Breast epithelium (tissue), 4 donors: ENCODE measurements at regions not wholly inside any gene's neighbourhood (a gene's known extent, or its start where the extent isn't known, plus 50 kb on each side); places are given as distances from the start of the nearest gene placed in this dataset.

Experiments
- DNase-seq, 2 donors: peaks; one replicate each; pipeline ENCODE4 v3.0.0-alpha.2; 2019; ENCODE audit warnings: low spot score in 2 of 2
- H3K27ac ChIP-seq, 2 donors: fragments of 200-600 bp; sonication (generic) in 1 of 2; one replicate each; pipeline ENCODE4 v1.5.1; 2016 to 2019; ENCODE audit warnings: mild to moderate bottlenecking in 1 of 2
- H3K27me3 ChIP-seq, 2 donors: fragments of 200-600 bp; sonication (generic) in 1 of 2; one replicate each; pipeline versions ENCODE4 v1.5.1 to v1.6.0; 2017 to 2019; ENCODE audit warnings: control low read depth in 1 of 2, mild to moderate bottlenecking in 1 of 2
- H3K36me3 ChIP-seq: fragments of 200-600 bp; one replicate; pipeline ENCODE4 v1.5.1; 2019
- H3K4me1 ChIP-seq, 2 donors: fragments of 200-600 bp; sonication (generic); one replicate each; pipeline ENCODE4 v1.5.1; 2016 to 2019; ENCODE audit warnings: control low read depth in 1 of 2
- H3K4me3 ChIP-seq, 3 donors: fragments of 200-600 bp; sonication (generic); 1 replicate in 2 of 3; 2 replicates in 1 of 3; pipeline ENCODE4 v1.5.1; 2016 to 2019; ENCODE audit warnings: mild to moderate bottlenecking in 3 of 3, moderate library complexity in 2 of 3
- H3K9me3 ChIP-seq, 2 donors: fragments of 200-600 bp; sonication (generic) in 1 of 2; one replicate each; pipeline ENCODE4 v1.5.1; 2016 to 2019; ENCODE audit warnings: control low read depth in 1 of 2
- CTCF ChIP-seq, 3 donors: fragments of 450-650 bp; IDR thresholded peaks; one replicate each; pipeline ENCODE4 v1.5.1; 2016 to 2017; ENCODE audit warnings: antibody characterized with exemption in 3 of 3, mild to moderate bottlenecking in 3 of 3, moderate library complexity in 3 of 3
- POLR2A ChIP-seq: fragments of 450-650 bp; IDR thresholded peaks from one replicate; pipeline ENCODE4 v1.6.1; 2016; ENCODE audit warnings: antibody characterized with exemption, mild to moderate bottlenecking, moderate library complexity
- POLR2AphosphoS5 ChIP-seq, 3 donors: sonication (generic); formaldehyde crosslinking; IDR thresholded peaks; one replicate each; pipeline ENCODE4 v1.6.1; 2017; ENCODE audit warnings: antibody characterized with exemption in 3 of 3
- intact Hi-C: fragments of 100-400 bp; cut with DNase I; formaldehyde crosslinking; loops from one replicate; pipeline ENCODE4 v1.15.1; 2023; ENCODE audit warnings: low total_unique reads

GRCh38 chr12:84043355-84043754, 869.2 kb downstream of the SLC6A15 start:
- no peak overlapping the region for H3K4me3 ChIP-seq
- H3K9me3 ChIP-seq: peaks cover 0 to 8% of the 10 kb centered on the region in 2 donors
- H3K27ac ChIP-seq: no peak overlapping the region
- no peaks in the 10 kb centered on the region for H3K36me3 ChIP-seq
- no peak for DNase-seq
- H3K27me3 ChIP-seq: no peaks in the 10 kb centered on the region
- H3K4me1 ChIP-seq: no peaks in the 10 kb centered on the region
- intact Hi-C loops: no loop called here
- TF ChIP-seq CTCF (IDR thresholded peaks at IDR 0.05) (no peak), POLR2A (no peak), POLR2AphosphoS5 (IDR thresholded peaks at IDR 0.05) (no peak)

- Histone ChIP-seq H3K9me3 (peaks cover 0 to 8% of the 10 kb centered on the region in 2 donors), H3K27ac (no peak overlapping the region), H3K27me3 (no peaks in the 10 kb centered on the region), H3K4me1 (no peaks in the 10 kb centered on the region), H3K4me3 (no peak overlapping the region), H3K36me3 (no peaks in the 10 kb centered on the region)
- TF ChIP-seq POLR2A (no peak), CTCF (IDR thresholded peaks at IDR 0.05) (no peak), POLR2AphosphoS5 (IDR thresholded peaks at IDR 0.05) (no peak)
- intact Hi-C loops: no loop called here
- DNase-seq: no peak
Measured at GRCh38 chr12:84038242-84038641, 874.4 kb downstream of the SLC6A15 start.

- DNase-seq: no peak
- H3K4me1 ChIP-seq: no peaks in the 10 kb centered on the region
- no peaks in the 10 kb centered on the region for H3K27me3 ChIP-seq
- intact Hi-C loops: no loop called here
- H3K9me3 ChIP-seq: peaks cover 0 to 14% of the 10 kb centered on the region in 2 donors
- TF ChIP-seq POLR2A (no peak), CTCF (IDR thresholded peaks at IDR 0.05) (no peak), POLR2AphosphoS5 (IDR thresholded peaks at IDR 0.05) (no peak)
- no peak overlapping the region for H3K27ac ChIP-seq
- no peaks in the 10 kb centered on the region for H3K36me3 ChIP-seq
- no peak overlapping the region for H3K4me3 ChIP-seq
Measured at GRCh38 chr12:84036912-84037311, 875.7 kb downstream of the SLC6A15 start.

GRCh38 chr12:84035766-84036165, 876.8 kb downstream of the SLC6A15 start:
- TF ChIP-seq POLR2AphosphoS5 (IDR thresholded peaks at IDR 0.05) (no peak), CTCF (IDR thresholded peaks at IDR 0.05) (no peak), POLR2A (no peak)
- Histone ChIP-seq H3K27me3 (no peaks in the 10 kb centered on the region), H3K27ac (no peak overlapping the region), H3K4me1 (no peaks in the 10 kb centered on the region), H3K4me3 (no peak overlapping the region), H3K9me3 (peaks cover 0 to 7% of the 10 kb centered on the region in 2 donors), H3K36me3 (no peaks in the 10 kb centered on the region)
- no peak for DNase-seq
- intact Hi-C loops: no loop called here

- Histone ChIP-seq H3K4me1 (no peaks in the 10 kb centered on the region), H3K27me3 (no peaks in the 10 kb centered on the region), H3K4me3 (no peak overlapping the region), H3K9me3 (peaks cover 0 to 7% of the 10 kb centered on the region in 2 donors), H3K36me3 (no peaks in the 10 kb centered on the region), H3K27ac (no peak overlapping the region)
- TF ChIP-seq CTCF (IDR thresholded peaks at IDR 0.05): no peak
- no peak for TF ChIP-seq POLR2A
- intact Hi-C loops: no loop called here
- no peak for DNase-seq
Measured at GRCh38 chr12:84034871-84035270, 877.7 kb downstream of the SLC6A15 start.
